Esophagus muscularis mucosa (tissue), 4 donors: ENCODE measurements at regions not wholly inside any gene's neighbourhood (a gene's known extent, or its start where the extent isn't known, plus 50 kb on each side); places are given as distances from the start of the nearest gene placed in this dataset.

Experiments
- CTCF ChIP-seq, 3 experiments: fragments of 200-600 bp in 2 of 3; fragments of 450-650 bp in 1 of 3; sonication (generic) in 2 of 3; IDR thresholded peaks; one replicate each; pipeline ENCODE4 v1.5.1; 2017 to 2019; ENCODE audit warnings: antibody characterized with exemption in 3 of 3, mild to moderate bottlenecking in 2 of 3, moderate library complexity in 1 of 3
- EP300 ChIP-seq: sonication (generic); formaldehyde crosslinking; IDR thresholded peaks from one replicate; pipeline ENCODE4 v1.6.1; 2017; ENCODE audit warnings: antibody characterized with exemption
- POLR2AphosphoS5 ChIP-seq, 2 donors: sonication (generic); formaldehyde crosslinking; IDR thresholded peaks; one replicate each; pipeline ENCODE4 v1.6.1; 2017; ENCODE audit warnings: antibody characterized with exemption in 2 of 2

- TF ChIP-seq CTCF (IDR thresholded peaks at IDR 0.05), result no peak
- TF ChIP-seq POLR2AphosphoS5 (IDR thresholded peaks at IDR 0.05), result no peak
- TF ChIP-seq EP300, result no peak
Measured at GRCh38 chr16:26344976-26345375, 653.2 kb downstream of the HS3ST4 start.
